Chondrocyte (in vitro differentiated cells): ENCODE measurements at regions not wholly inside any gene's neighbourhood (a gene's known extent, or its start where the extent isn't known, plus 50 kb on each side); places are given as distances from the start of the nearest gene placed in this dataset.

Source experiments
- DNase-seq: peaks from one replicate; pipeline ENCODE4 v3.0.0; 2021; ENCODE audit warnings: mixed read lengths, low spot score
- H3K27ac Mint-ChIP-seq: one replicate; pipeline ENCODE4 v1.8.0; 2021; ENCODE audit warnings: mild to moderate bottlenecking, moderate library complexity, mixed read lengths; ENCODE audit not compliant: unreplicated experiment
- H3K27me3 Mint-ChIP-seq: 2 replicates; pipeline ENCODE4 v1.8.0; 2021; ENCODE audit warnings: low read depth, mixed read lengths
- H3K36me3 Mint-ChIP-seq: 2 replicates; pipeline ENCODE4 v1.8.0; 2021; ENCODE audit warnings: low read depth, mixed read lengths
- H3K4me1 Mint-ChIP-seq: 2 replicates; pipeline ENCODE4 v1.8.0; 2021; ENCODE audit warnings: low read depth, mild to moderate bottlenecking, mixed read lengths
- H3K4me3 Mint-ChIP-seq: one replicate; pipeline ENCODE4 v1.8.0; 2021; ENCODE audit warnings: mild to moderate bottlenecking, moderate library complexity, mixed read lengths; ENCODE audit not compliant: unreplicated experiment
- H3K9me3 Mint-ChIP-seq: 2 replicates; pipeline ENCODE4 v1.8.0; 2021; ENCODE audit warnings: low read depth, mixed read lengths
- TF ChIP-seq, protein P1 (sequence below): fragments of 200-600 bp; sonication (generic); IDR thresholded peaks from 2 replicates; pipeline ENCODE4 v1.5.0; 2021; ENCODE audit warnings: antibody characterized with exemption, mild to moderate bottlenecking, moderate library complexity

DNA sequence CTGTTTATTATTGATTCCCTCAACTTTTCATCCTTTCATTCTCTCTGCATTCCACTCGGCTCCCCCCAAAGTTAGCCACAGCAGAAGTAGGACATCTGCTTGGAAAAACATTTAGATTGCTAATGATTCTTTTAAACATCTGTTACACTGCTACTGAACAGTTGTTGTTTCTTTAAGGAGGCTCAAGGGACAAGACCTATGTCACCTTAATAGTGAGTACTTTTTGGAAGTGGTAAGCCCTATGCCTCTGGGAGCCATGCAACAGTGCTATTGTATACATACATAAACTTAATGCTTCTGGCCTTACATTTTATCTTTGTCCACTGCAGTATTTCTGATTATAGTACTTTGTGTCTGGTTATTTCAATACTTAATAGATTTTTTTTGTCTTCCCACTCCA is 628.2 kb upstream of the FOXG1 start:
- DNase-seq, result no peak
- Mint-ChIP-seq H3K4me1 (no peaks in the 10 kb centered on the region), H3K9me3 (peaks cover 3% of the 10 kb centered on the region), H3K27ac (no peak overlapping the region), H3K36me3 (no peaks in the 10 kb centered on the region), H3K27me3 (no peaks in the 10 kb centered on the region), H3K4me3 (no peak overlapping the region)
- TF ChIP-seq, protein P1, sequence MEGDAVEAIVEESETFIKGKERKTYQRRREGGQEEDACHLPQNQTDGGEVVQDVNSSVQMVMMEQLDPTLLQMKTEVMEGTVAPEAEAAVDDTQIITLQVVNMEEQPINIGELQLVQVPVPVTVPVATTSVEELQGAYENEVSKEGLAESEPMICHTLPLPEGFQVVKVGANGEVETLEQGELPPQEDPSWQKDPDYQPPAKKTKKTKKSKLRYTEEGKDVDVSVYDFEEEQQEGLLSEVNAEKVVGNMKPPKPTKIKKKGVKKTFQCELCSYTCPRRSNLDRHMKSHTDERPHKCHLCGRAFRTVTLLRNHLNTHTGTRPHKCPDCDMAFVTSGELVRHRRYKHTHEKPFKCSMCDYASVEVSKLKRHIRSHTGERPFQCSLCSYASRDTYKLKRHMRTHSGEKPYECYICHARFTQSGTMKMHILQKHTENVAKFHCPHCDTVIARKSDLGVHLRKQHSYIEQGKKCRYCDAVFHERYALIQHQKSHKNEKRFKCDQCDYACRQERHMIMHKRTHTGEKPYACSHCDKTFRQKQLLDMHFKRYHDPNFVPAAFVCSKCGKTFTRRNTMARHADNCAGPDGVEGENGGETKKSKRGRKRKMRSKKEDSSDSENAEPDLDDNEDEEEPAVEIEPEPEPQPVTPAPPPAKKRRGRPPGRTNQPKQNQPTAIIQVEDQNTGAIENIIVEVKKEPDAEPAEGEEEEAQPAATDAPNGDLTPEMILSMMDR, result no peak

DNA sequence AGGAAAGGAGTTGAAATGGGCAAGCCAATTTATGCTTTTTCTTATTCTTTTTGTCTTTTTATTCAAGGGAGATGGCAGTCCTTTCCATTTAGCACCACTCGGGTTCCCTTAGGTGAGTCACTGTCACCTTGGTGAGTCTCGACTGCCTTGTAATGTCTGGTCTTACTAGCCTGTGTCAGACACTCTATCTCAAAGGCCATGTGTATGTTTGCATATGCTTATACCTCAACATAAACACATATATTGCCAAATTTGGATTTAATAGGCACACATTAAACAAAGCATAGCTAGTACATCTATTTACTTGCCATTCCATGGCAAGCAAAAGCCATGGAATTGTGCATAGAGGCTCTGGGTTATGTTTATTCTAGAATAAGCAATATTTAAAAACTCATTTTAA is 624.9 kb upstream of the FOXG1 start:
- no peaks in the 10 kb centered on the region for H3K27me3 Mint-ChIP-seq
- no peaks in the 10 kb centered on the region for H3K36me3 Mint-ChIP-seq
- no peak for DNase-seq
- H3K9me3 Mint-ChIP-seq, result no peaks in the 10 kb centered on the region
- H3K4me1 Mint-ChIP-seq, result no peaks in the 10 kb centered on the region
- H3K4me3 Mint-ChIP-seq, result no peak overlapping the region
- H3K27ac Mint-ChIP-seq, result no peak overlapping the region
- TF ChIP-seq, protein P1, result no peak

DNA sequence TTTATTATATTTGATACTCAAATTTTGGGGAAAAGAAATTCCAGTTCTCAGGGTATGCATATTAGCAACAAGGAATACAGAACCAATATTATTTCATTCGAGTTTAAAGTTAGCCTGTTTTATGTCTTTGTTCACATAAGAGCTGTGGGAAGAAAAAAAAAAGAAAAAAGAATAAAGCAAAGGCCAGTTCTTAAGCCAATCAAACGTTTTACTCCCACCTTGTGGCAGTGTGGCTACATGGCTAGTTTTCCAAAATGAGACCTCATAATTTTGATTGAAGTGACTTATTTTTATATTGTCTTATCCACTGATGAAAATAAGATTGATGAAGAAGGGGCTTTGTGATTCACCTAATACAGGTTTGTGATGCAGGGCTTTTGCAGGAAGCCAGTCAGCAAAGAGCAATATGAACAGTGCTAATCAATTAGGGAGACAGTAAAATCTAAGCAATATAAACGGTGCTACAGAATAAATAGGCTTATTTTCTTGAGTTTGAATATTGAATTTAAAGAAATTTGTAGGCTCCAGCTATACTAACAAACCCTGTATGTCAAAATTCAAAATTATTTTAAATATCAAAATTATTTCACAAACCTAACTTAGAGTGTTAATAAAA is 624.1 kb upstream of the FOXG1 start:
- Mint-ChIP-seq H3K36me3 (no peaks in the 10 kb centered on the region), H3K4me3 (no peak overlapping the region), H3K9me3 (no peaks in the 10 kb centered on the region), H3K27me3 (no peaks in the 10 kb centered on the region), H3K4me1 (no peaks in the 10 kb centered on the region), H3K27ac (no peak overlapping the region)
- TF ChIP-seq, protein P1, result peak; percentile 51
- DNase-seq, result no peak

DNA sequence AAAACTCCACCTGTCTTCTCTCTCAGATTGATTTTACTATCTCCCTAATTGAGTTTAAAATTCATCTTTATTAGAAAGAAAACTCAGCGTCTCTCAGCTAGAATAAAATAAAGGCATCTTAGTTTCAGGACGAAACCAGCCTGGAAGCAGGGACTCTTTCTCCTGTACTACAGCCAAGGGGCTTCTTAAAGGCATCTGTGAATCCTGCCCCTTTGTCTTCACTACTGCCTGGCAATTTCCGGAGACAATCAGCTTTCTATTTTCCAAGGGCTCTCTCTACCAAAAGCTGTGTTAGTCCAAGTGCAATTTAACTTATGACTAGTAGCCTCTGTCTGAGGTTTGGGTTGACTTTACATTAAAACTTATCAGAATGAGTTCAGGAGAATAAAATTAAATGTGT is 623.3 kb upstream of the FOXG1 start:
- Mint-ChIP-seq H3K9me3 (no peaks in the 10 kb centered on the region), H3K36me3 (no peaks in the 10 kb centered on the region), H3K4me1 (no peaks in the 10 kb centered on the region), H3K4me3 (no peak overlapping the region), H3K27me3 (no peaks in the 10 kb centered on the region), H3K27ac (no peak overlapping the region)
- TF ChIP-seq, protein P1, result no peak
- DNase-seq, result no peak

DNA sequence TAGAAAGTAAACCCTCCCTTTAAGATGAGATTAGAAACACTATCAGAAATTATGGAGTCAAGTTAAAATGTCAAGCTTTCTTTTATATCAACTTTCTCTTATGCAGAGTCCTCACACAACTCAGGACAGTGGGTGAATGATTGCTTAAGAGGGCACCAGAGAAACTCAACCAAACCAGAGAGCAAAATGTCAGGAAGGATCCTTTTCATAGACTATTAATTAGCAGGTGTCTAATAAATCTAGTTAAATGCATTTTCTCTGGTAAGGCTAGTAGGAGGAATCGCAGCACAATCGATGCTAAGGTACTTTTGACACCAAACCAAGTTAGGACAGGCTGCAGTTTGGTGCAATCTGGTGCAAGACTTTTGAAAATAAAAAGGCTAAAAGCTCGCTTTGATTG is 614.7 kb upstream of the FOXG1 start:
- Mint-ChIP-seq H3K36me3 (no peaks in the 10 kb centered on the region), H3K4me3 (no peak overlapping the region), H3K27me3 (no peaks in the 10 kb centered on the region), H3K9me3 (no peaks in the 10 kb centered on the region), H3K27ac (no peak overlapping the region), H3K4me1 (no peaks in the 10 kb centered on the region)
- DNase-seq, result no peak
- TF ChIP-seq, protein P1, result no peak
